ENCODE measurements at regions not wholly inside any gene's neighbourhood (a gene's known extent, or its start where the extent isn't known, plus 50 kb on each side); places are given as distances from the start of the nearest gene placed in this dataset.

DNA sequence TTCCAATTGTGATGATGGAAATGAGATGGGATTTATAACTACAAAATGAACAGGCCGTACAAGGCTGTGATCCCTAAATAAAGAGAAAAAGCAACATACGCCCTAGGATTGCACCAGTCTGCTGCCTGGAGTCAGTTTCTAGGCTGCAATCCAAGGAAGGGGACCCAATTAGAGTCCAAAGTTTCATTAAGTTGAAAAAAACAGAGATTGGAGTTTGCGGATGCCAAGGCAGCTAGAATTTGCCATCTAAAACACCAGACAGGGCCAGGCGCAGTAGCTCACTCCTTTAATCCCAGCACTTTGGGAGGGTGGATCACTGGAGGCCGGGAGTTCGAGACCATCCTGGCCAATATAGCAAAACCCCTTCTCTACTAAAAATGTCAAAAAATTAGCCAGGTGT lies 661.0 kb downstream of the RPS29 start:
- no peaks in the 10 kb centered on the region for H3K27me3 ChIP-seq (ENCODE audit: control insufficient read depth in 2 of 2, insufficient read depth in 2 of 2, low read length in 2 of 2)
- no peak overlapping the region for H3K27ac Mint-ChIP-seq
- H3K9me3 ChIP-seq (replicated peaks in 1 of 2; ENCODE audit: control insufficient read depth in 1 of 2, insufficient read depth in 1 of 2, low read length in 2 of 2) = no peaks in the 10 kb centered on the region
- no peaks in the 10 kb centered on the region for H3K79me2 ChIP-seq (ENCODE audit: insufficient read depth, low read length)
- H3K36me3 ChIP-seq (replicated peaks in 1 of 2; ENCODE audit: control insufficient read depth in 1 of 2, insufficient read depth in 2 of 2, low read length in 2 of 2) = no peaks in the 10 kb centered on the region
- H3K4me2 ChIP-seq (replicated peaks; ENCODE audit: extremely low read depth, low read length, poor library complexity, severe bottlenecking) = no peak overlapping the region
- H3K9ac ChIP-seq (ENCODE audit: insufficient read depth, low read length, poor library complexity, severe bottlenecking) = no peak overlapping the region
- no peak overlapping the region for H3K4me3 Mint-ChIP-seq
- intact Hi-C loops (cut with micrococcal nuclease) = no loop called here
- no peak overlapping the region for H3K4me3 ChIP-seq (replicated peaks in 1 of 3; ENCODE audit: low read depth in 2 of 3, low read length in 3 of 3)
- no peaks in the 10 kb centered on the region for H3K4me1 Mint-ChIP-seq
- H3K36me3 Mint-ChIP-seq = no peaks in the 10 kb centered on the region
- 100% methylated on average over 1 of the region's 6 CpGs for WGBS (ENCODE audit: insufficient coverage)
- TF ChIP-seq, protein P1, sequence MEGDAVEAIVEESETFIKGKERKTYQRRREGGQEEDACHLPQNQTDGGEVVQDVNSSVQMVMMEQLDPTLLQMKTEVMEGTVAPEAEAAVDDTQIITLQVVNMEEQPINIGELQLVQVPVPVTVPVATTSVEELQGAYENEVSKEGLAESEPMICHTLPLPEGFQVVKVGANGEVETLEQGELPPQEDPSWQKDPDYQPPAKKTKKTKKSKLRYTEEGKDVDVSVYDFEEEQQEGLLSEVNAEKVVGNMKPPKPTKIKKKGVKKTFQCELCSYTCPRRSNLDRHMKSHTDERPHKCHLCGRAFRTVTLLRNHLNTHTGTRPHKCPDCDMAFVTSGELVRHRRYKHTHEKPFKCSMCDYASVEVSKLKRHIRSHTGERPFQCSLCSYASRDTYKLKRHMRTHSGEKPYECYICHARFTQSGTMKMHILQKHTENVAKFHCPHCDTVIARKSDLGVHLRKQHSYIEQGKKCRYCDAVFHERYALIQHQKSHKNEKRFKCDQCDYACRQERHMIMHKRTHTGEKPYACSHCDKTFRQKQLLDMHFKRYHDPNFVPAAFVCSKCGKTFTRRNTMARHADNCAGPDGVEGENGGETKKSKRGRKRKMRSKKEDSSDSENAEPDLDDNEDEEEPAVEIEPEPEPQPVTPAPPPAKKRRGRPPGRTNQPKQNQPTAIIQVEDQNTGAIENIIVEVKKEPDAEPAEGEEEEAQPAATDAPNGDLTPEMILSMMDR (IDR thresholded peaks at IDR 0.05) = no peak
- no peak overlapping the region for H3K27ac ChIP-seq (ENCODE audit: low read depth in 1 of 2, low read length in 2 of 2)
- H4K20me1 ChIP-seq (ENCODE audit: insufficient read depth, low read length) = no peaks in the 10 kb centered on the region
- H2AFZ ChIP-seq (ENCODE audit: insufficient read depth, low read depth, low read length, poor library complexity, severe bottlenecking) = no peak overlapping the region
- peaks cover 0 to 8% (median 2%) of the 10 kb centered on the region in 7 donors for H3K9me3 Mint-ChIP-seq
- H3K4me1 ChIP-seq (ENCODE audit: control insufficient read depth in 1 of 2, insufficient read depth in 2 of 2, low read length in 2 of 2) = no peaks in the 10 kb centered on the region
- no peak for DNase-seq
- H3K27me3 Mint-ChIP-seq (ENCODE audit: low read depth in 3 of 3) = peaks cover 0 to 1% (median 0%) of the 10 kb centered on the region in 3 donors

DNA sequence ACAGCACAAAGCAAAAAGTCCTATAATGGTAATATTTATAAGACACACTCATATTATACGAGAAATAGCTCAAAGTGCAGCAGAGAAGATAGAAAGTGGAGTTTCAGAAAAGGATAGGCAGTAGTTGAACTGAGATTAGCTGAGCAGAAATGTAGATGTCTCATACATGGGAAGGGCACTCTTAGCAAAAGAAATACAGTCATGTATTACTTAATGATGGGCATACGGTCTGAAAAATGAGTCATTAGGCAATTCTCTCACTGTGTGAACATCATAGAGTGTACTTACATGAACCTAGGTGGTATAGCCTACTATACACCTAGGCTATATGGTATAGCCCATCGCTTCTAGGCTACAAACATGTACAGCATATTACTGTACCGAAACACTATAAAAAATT lies 671.3 kb downstream of the RPS29 start:
- H3K9me3 ChIP-seq (replicated peaks in 1 of 2; ENCODE audit: control insufficient read depth in 1 of 2, insufficient read depth in 1 of 2, low read length in 2 of 2) = peaks cover 0 to 2% of the 10 kb centered on the region in 2 donors
- intact Hi-C loops (cut with micrococcal nuclease) = no loop called here
- no peaks in the 10 kb centered on the region for H3K36me3 ChIP-seq (replicated peaks in 1 of 2; ENCODE audit: control insufficient read depth in 1 of 2, insufficient read depth in 2 of 2, low read length in 2 of 2)
- WGBS (ENCODE audit: insufficient coverage) = no CpG with 5 or more reads among the region's 4 CpGs
- Mint-ChIP-seq H3K27ac (no peak overlapping the region), H3K4me1 (no peaks in the 10 kb centered on the region), H3K36me3 (no peaks in the 10 kb centered on the region), H3K27me3 (ENCODE audit: low read depth in 3 of 3) (no peaks in the 10 kb centered on the region), H3K9me3 (peaks cover 0 to 14% (median 3%) of the 10 kb centered on the region in 7 donors), H3K4me3 (no peak overlapping the region)
- no peaks in the 10 kb centered on the region for H3K79me2 ChIP-seq (ENCODE audit: insufficient read depth, low read length)
- no peak overlapping the region for H3K4me2 ChIP-seq (replicated peaks; ENCODE audit: extremely low read depth, low read length, poor library complexity, severe bottlenecking)
- no peaks in the 10 kb centered on the region for H4K20me1 ChIP-seq (ENCODE audit: insufficient read depth, low read length)
- H3K27ac ChIP-seq (ENCODE audit: low read depth in 1 of 2, low read length in 2 of 2) = no peak overlapping the region
- no peak overlapping the region for H3K9ac ChIP-seq (ENCODE audit: insufficient read depth, low read length, poor library complexity, severe bottlenecking)
- DNase-seq = no peak
- no peak overlapping the region for H3K4me3 ChIP-seq (replicated peaks in 1 of 3; ENCODE audit: low read depth in 2 of 3, low read length in 3 of 3)
- no peak overlapping the region for H2AFZ ChIP-seq (ENCODE audit: insufficient read depth, low read depth, low read length, poor library complexity, severe bottlenecking)
- H3K27me3 ChIP-seq (ENCODE audit: control insufficient read depth in 2 of 2, insufficient read depth in 2 of 2, low read length in 2 of 2) = no peaks in the 10 kb centered on the region
- TF ChIP-seq, protein P1 (IDR thresholded peaks at IDR 0.05) = no peak
- no peaks in the 10 kb centered on the region for H3K4me1 ChIP-seq (ENCODE audit: control insufficient read depth in 1 of 2, insufficient read depth in 2 of 2, low read length in 2 of 2)
